Panc1 (cell line): ENCODE measurements at regions not wholly inside any gene's neighbourhood (a gene's known extent, or its start where the extent isn't known, plus 50 kb on each side); places are given as distances from the start of the nearest gene placed in this dataset.

Experiments
- ATAC-seq: fragments of 200-7000 bp; cut with Tn5 transposase; 2 replicates; pipeline ENCODE4 v1.9.1; 2020; ENCODE audit warnings: mild to moderate bottlenecking, moderate library complexity
- BruUV-seq: library from RNA; stranded (reverse); fragments of 400-500 nt; replicated peaks from 2 replicates; lab custom pipeline; 2021; lab: Mats Ljungman, UMichigan
- CTCF ChIA-PET: fragments of 300-600 bp; sonication (Branson Sonifier 250); formaldehyde crosslinking; loops from one replicate; lab custom pipeline; 2022; ENCODE audit warnings: antibody characterized with exemption; lab: Charles Lee
- POLR2A ChIA-PET: fragments of 300-600 bp; sonication (Branson Sonifier 250); formaldehyde crosslinking; loops from one replicate; lab custom pipeline; 2022; ENCODE audit warnings: antibody characterized with exemption; lab: Charles Lee
- DNase-seq: peaks from one replicate; pipeline ENCODE4 v3.0.0-alpha.2; 2010; ENCODE audit warnings: low read depth, low spot score
- H3K27ac ChIP-seq: 2 replicates; pipeline ENCODE4 v1.5.1; 2011; ENCODE audit warnings: mild to moderate bottlenecking, low read length, inconsistent platforms
- H3K27me3 ChIP-seq: fragments of 200-500 bp; sonication (Bioruptor generic); 2 replicates; pipeline ENCODE4 v1.6.0; 2014; ENCODE audit warnings: low read length, inconsistent platforms; ENCODE audit not compliant: control insufficient read depth, insufficient read depth
- H3K36me3 ChIP-seq: fragments of 200-500 bp; sonication (Bioruptor generic); 2 replicates; pipeline ENCODE4 v1.5.1; 2014; ENCODE audit warnings: inconsistent platforms, mild to moderate bottlenecking, low read length, moderate library complexity; ENCODE audit not compliant: control insufficient read depth, insufficient read depth
- H3K4me1 ChIP-seq: 2 replicates; pipeline ENCODE4 v1.5.1; 2011; ENCODE audit warnings: inconsistent platforms, mild to moderate bottlenecking, low read length, moderate library complexity; ENCODE audit not compliant: control insufficient read depth, insufficient read depth
- H3K4me3 ChIP-seq, 2 experiments: 2 replicates each; pipeline ENCODE4 v1.5.1; 2011 to 2012; ENCODE audit warnings: low read depth in 2 of 2, low read length in 2 of 2, mild to moderate bottlenecking in 2 of 2, inconsistent platforms in 1 of 2, moderate library complexity in 1 of 2
- H3K9me3 ChIP-seq: fragments of 200-500 bp; sonication (Bioruptor generic); 2 replicates; pipeline ENCODE4 v1.5.1; 2014; ENCODE audit warnings: low read depth, mild to moderate bottlenecking, inconsistent platforms, low read length, moderate library complexity; ENCODE audit not compliant: control insufficient read depth, insufficient read depth
- CTCF ChIP-seq: fragments of 450-650 bp; IDR thresholded peaks from 2 replicates; pipeline ENCODE4 v1.5.1; 2017; ENCODE audit warnings: mild to moderate bottlenecking
- POLR2AphosphoS5 ChIP-seq: IDR thresholded peaks from 2 replicates; pipeline ENCODE4 v1.6.1; 2012; ENCODE audit warnings: mild to moderate bottlenecking, low read depth, low read length, moderate library complexity
- SIN3A ChIP-seq: IDR thresholded peaks from 2 replicates; pipeline ENCODE4 v1.6.1; 2012; ENCODE audit warnings: low read depth, mild to moderate bottlenecking, low read length, moderate library complexity, borderline replicate concordance; ENCODE audit not compliant: insufficient read depth
- TCF7L2 ChIP-seq: IDR thresholded peaks from 2 replicates; pipeline ENCODE4 v1.6.1; 2011; ENCODE audit warnings: mild to moderate bottlenecking, low read depth, low read length, inconsistent platforms
- in situ Hi-C: cut with HindIII; loops from 2 replicates; pipeline ENCODE4 v1.10.0; 2016; ENCODE audit warnings: low sequenced_read_pairs, low pct_unique_long_range_greater_than_20kb
- intact Hi-C: fragments of 100-400 bp; cut with micrococcal nuclease; formaldehyde crosslinking; loops from one replicate; pipeline ENCODE4 v1.10.0; 2022; ENCODE audit not compliant: unreplicated experiment
- TF ChIP-seq, protein P1 (sequence below), 2 experiments: IDR thresholded peaks; 2 replicates each; pipeline ENCODE4 v1.6.1; 2011 to 2012; ENCODE audit warnings: low read depth in 2 of 2, control low read depth in 1 of 2, low read length in 1 of 2, mild to moderate bottlenecking in 1 of 2, moderate library complexity in 1 of 2; ENCODE audit not compliant: insufficient read depth in 1 of 2

DNA sequence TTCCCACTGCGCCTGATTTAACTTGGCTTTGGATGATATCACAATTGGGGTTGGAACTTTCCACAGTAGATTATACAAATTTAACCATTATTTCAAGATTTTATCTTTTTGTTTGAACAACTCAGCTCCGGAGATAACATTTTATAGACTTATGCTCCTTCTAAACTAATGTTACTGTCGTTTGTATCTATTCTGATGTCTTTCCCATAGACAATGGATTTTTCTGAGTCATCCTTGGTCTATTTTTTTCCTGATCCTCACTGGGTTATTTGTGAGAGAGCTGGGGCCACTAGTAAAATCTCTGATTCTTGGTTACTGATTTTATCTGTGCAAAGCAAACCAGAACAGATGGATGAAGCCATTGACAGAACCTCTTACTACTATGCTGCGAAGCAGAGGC is 175.1 kb downstream of the SLC38A4 start:
- no peak overlapping the region for H3K27ac ChIP-seq
- H3K4me3 ChIP-seq, result no peak overlapping the region
- H3K4me1 ChIP-seq, result no peaks in the 10 kb centered on the region
- H3K9me3 ChIP-seq, result peaks cover 3% of the 10 kb centered on the region; the same call in 1 of the 2 replicates
- no TSS peak for BruUV-seq
- TF ChIP-seq CTCF (no peak), POLR2AphosphoS5 (no peak), SIN3A (no peak)
- TF ChIP-seq, protein P1, sequence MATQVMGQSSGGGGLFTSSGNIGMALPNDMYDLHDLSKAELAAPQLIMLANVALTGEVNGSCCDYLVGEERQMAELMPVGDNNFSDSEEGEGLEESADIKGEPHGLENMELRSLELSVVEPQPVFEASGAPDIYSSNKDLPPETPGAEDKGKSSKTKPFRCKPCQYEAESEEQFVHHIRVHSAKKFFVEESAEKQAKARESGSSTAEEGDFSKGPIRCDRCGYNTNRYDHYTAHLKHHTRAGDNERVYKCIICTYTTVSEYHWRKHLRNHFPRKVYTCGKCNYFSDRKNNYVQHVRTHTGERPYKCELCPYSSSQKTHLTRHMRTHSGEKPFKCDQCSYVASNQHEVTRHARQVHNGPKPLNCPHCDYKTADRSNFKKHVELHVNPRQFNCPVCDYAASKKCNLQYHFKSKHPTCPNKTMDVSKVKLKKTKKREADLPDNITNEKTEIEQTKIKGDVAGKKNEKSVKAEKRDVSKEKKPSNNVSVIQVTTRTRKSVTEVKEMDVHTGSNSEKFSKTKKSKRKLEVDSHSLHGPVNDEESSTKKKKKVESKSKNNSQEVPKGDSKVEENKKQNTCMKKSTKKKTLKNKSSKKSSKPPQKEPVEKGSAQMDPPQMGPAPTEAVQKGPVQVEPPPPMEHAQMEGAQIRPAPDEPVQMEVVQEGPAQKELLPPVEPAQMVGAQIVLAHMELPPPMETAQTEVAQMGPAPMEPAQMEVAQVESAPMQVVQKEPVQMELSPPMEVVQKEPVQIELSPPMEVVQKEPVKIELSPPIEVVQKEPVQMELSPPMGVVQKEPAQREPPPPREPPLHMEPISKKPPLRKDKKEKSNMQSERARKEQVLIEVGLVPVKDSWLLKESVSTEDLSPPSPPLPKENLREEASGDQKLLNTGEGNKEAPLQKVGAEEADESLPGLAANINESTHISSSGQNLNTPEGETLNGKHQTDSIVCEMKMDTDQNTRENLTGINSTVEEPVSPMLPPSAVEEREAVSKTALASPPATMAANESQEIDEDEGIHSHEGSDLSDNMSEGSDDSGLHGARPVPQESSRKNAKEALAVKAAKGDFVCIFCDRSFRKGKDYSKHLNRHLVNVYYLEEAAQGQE (IDR thresholded peaks at IDR 0.05; ENCODE audit: insufficient read depth in 1 of 2, low read depth in 2 of 2, low read length in 1 of 2), result no peak
- ChIA-PET POLR2A (no interaction called here), CTCF (no interaction called here)
- H3K27me3 ChIP-seq, result no peaks in the 10 kb centered on the region
- in situ Hi-C loops (no loop called here), intact Hi-C loops (no loop called here)
- no peaks in the 10 kb centered on the region for H3K36me3 ChIP-seq
- ATAC-seq, result no peak
- no peak for DNase-seq

GRCh38 chr12:46649433-46649832 is 176.4 kb downstream of the SLC38A4 start:
- ATAC-seq (no peak), DNase-seq (no peak)
- peaks cover 3% of the 10 kb centered on the region; the same call in 1 of the 2 replicates for H3K9me3 ChIP-seq
- intact Hi-C loops (no loop called here), in situ Hi-C loops (no loop called here)
- H3K4me3 ChIP-seq, result no peak overlapping the region
- POLR2A ChIA-PET, result interaction anchor here (0.6 kb wide), 1 partner anchor 23 kb away, joined by 3 read pairs; no protein-coding TSS in a partner anchor
- no peaks in the 10 kb centered on the region for H3K36me3 ChIP-seq
- CTCF ChIA-PET, result no interaction called here
- H3K27ac ChIP-seq, result no peak overlapping the region
- TF ChIP-seq, protein P1 (IDR thresholded peaks at IDR 0.05; ENCODE audit: insufficient read depth in 1 of 2, low read depth in 2 of 2, low read length in 1 of 2), result no peak
- TF ChIP-seq CTCF, result no peak
- no peak for TF ChIP-seq POLR2AphosphoS5
- TF ChIP-seq SIN3A, result no peak
- TF ChIP-seq TCF7L2, result no peak
- BruUV-seq, result no TSS peak
- no peaks in the 10 kb centered on the region for H3K4me1 ChIP-seq
- H3K27me3 ChIP-seq, result no peaks in the 10 kb centered on the region
